ENCODE measurements at regions not wholly inside any gene's neighbourhood (a gene's known extent, or its start where the extent isn't known, plus 50 kb on each side); places are given as distances from the start of the nearest gene placed in this dataset.

GRCh38 chr5:42301349-42301748, 121.9 kb upstream of the GHR start:
- TF ChIP-seq POLR2A (IDR thresholded peaks at IDR 0.05) (no peak), CTCF (IDR thresholded peaks at IDR 0.05) (no peak)
